Sigmoid colon (tissue), 4 donors: ENCODE measurements at regions not wholly inside any gene's neighbourhood (a gene's known extent, or its start where the extent isn't known, plus 50 kb on each side); places are given as distances from the start of the nearest gene placed in this dataset.

Experiments used
- CTCF ChIP-seq, 4 experiments: fragments of 450-650 bp in 3 of 4; fragments of 200-600 bp in 1 of 4; IDR thresholded peaks; one replicate each; pipeline ENCODE4 v1.5.1; 2016 to 2019; ENCODE audit warnings: antibody characterized with exemption in 4 of 4, mild to moderate bottlenecking in 3 of 4, moderate library complexity in 2 of 4
- EP300 ChIP-seq, 4 donors: sonication (generic); formaldehyde crosslinking; IDR thresholded peaks; one replicate each; pipeline ENCODE4 v1.6.1; 2017; ENCODE audit warnings: antibody characterized with exemption in 4 of 4
- POLR2A ChIP-seq, 2 donors: fragments of 450-650 bp; IDR thresholded peaks; one replicate each; pipeline ENCODE4 v1.6.1; 2016; ENCODE audit warnings: antibody characterized with exemption in 2 of 2, mild to moderate bottlenecking in 2 of 2, moderate library complexity in 2 of 2
- POLR2AphosphoS5 ChIP-seq, 4 donors: sonication (generic); formaldehyde crosslinking; IDR thresholded peaks; one replicate each; pipeline ENCODE4 v1.6.1; 2017; ENCODE audit warnings: antibody characterized with exemption in 4 of 4

- no peak for TF ChIP-seq POLR2A (IDR thresholded peaks at IDR 0.05)
- TF ChIP-seq CTCF (IDR thresholded peaks at IDR 0.05): no peak
- no peak for TF ChIP-seq POLR2AphosphoS5 (IDR thresholded peaks at IDR 0.05)
- TF ChIP-seq EP300 (IDR thresholded peaks at IDR 0.05): no peak
Measured at GRCh38 chr2:120828066-120828465, 92.4 kb downstream of the GLI2 start.
